Neuronal stem cell (in vitro differentiated cells): ENCODE measurements at regions not wholly inside any gene's neighbourhood (a gene's known extent, or its start where the extent isn't known, plus 50 kb on each side); places are given as distances from the start of the nearest gene placed in this dataset.

Source experiments
- DNase-seq: peaks from one replicate; pipeline ENCODE4 v3.0.0-alpha.2; 2013; ENCODE audit warnings: low spot score
- H2AFZ ChIP-seq: one replicate; pipeline ENCODE4 v1.6.1; 2013; ENCODE audit warnings: mild to moderate bottlenecking, low read length, inconsistent platforms
- H2AK5ac ChIP-seq: 2 replicates; pipeline ENCODE4 v1.6.1; 2013; ENCODE audit warnings: low read depth, mild to moderate bottlenecking, inconsistent platforms, low read length, moderate library complexity, mixed read lengths
- H2BK120ac ChIP-seq: 2 replicates; pipeline ENCODE4 v1.6.1; 2013; ENCODE audit warnings: low read depth, mild to moderate bottlenecking, inconsistent platforms, low read length, moderate library complexity, mixed read lengths
- H2BK12ac ChIP-seq: one replicate; pipeline ENCODE4 v1.6.1; 2013; ENCODE audit warnings: low read length, inconsistent platforms
- H2BK15ac ChIP-seq: 2 replicates; pipeline ENCODE4 v1.6.1; 2013; ENCODE audit warnings: mild to moderate bottlenecking, low read length, inconsistent platforms, mixed read lengths
- H2BK5ac ChIP-seq: one replicate; pipeline ENCODE4 v1.6.1; 2013; ENCODE audit warnings: inconsistent platforms, mild to moderate bottlenecking, low read length, moderate library complexity
- H3K14ac ChIP-seq: one replicate; pipeline ENCODE4 v1.6.1; 2013; ENCODE audit warnings: low read length, inconsistent platforms
- H3K18ac ChIP-seq: 2 replicates; pipeline ENCODE4 v1.6.1; 2013; ENCODE audit warnings: low read length, inconsistent platforms
- H3K23ac ChIP-seq: 2 replicates; pipeline ENCODE4 v1.6.1; 2013; ENCODE audit warnings: low read depth, mild to moderate bottlenecking, mixed read lengths, low read length, inconsistent platforms; ENCODE audit not compliant: poor library complexity
- H3K27ac ChIP-seq: replicated peaks from 3 replicates; pipeline ENCODE4 v1.5.1; 2013; ENCODE audit warnings: low read length, inconsistent platforms
- H3K27me3 ChIP-seq, 3 experiments: 2 replicates each; pipeline ENCODE4 v1.6.1; 2013; ENCODE audit warnings: low read length in 3 of 3, mild to moderate bottlenecking in 2 of 3, inconsistent platforms in 1 of 3, low read depth in 1 of 3, mixed read lengths in 1 of 3, moderate library complexity in 1 of 3; ENCODE audit not compliant: control insufficient read depth in 3 of 3, insufficient read depth in 3 of 3
- H3K36me3 ChIP-seq, 2 donors: replicated peaks in 1 of 2; 2 replicates each; pipeline ENCODE4 v1.6.1; 2013; ENCODE audit warnings: low read length in 2 of 2; ENCODE audit not compliant: control insufficient read depth in 2 of 2, insufficient read depth in 2 of 2
- H3K4ac ChIP-seq: 2 replicates; pipeline ENCODE4 v1.6.1; 2013; ENCODE audit warnings: inconsistent platforms, mild to moderate bottlenecking, low read length, moderate library complexity
- H3K4me1 ChIP-seq, 2 donors: 1 replicate in 1 of 2; 2 replicates in 1 of 2; pipeline ENCODE4 v1.6.1; 2013; ENCODE audit warnings: low read length in 2 of 2, low read depth in 1 of 2; ENCODE audit not compliant: control insufficient read depth in 2 of 2, insufficient read depth in 1 of 2
- H3K4me2 ChIP-seq: one replicate; pipeline ENCODE4 v1.6.1; 2013; ENCODE audit warnings: mild to moderate bottlenecking, low read length, inconsistent platforms; ENCODE audit not compliant: insufficient read depth, poor library complexity, severe bottlenecking
- H3K4me3 ChIP-seq, 2 donors: 2 replicates each; pipeline ENCODE4 v1.5.1; 2013; ENCODE audit warnings: low read length in 2 of 2, mild to moderate bottlenecking in 2 of 2, inconsistent platforms in 1 of 2, moderate library complexity in 1 of 2
- H3K79me1 ChIP-seq: one replicate; pipeline ENCODE4 v1.6.1; 2013; ENCODE audit warnings: low read depth, mild to moderate bottlenecking, inconsistent platforms, low read length, moderate library complexity
- H3K9ac ChIP-seq: one replicate; pipeline ENCODE4 v1.6.1; 2013; ENCODE audit warnings: mild to moderate bottlenecking, low read depth, low read length, inconsistent platforms; ENCODE audit not compliant: poor library complexity
- H3K9me3 ChIP-seq, 2 donors: replicated peaks in 1 of 2; 2 replicates each; pipeline versions ENCODE3 to v1.6.1; 2013; ENCODE audit warnings: low read length in 2 of 2, mild to moderate bottlenecking in 2 of 2, inconsistent platforms in 1 of 2, low read depth in 1 of 2, mixed read lengths in 1 of 2, moderate library complexity in 1 of 2; ENCODE audit not compliant: control insufficient read depth in 2 of 2, insufficient read depth in 1 of 2
- H4K8ac ChIP-seq: one replicate; pipeline ENCODE4 v1.6.1; 2013; ENCODE audit warnings: low read depth, mild to moderate bottlenecking, inconsistent platforms, low read length, moderate library complexity
- H4K91ac ChIP-seq: one replicate; pipeline ENCODE4 v1.6.1; 2013; ENCODE audit warnings: low read length, low read depth, mild to moderate bottlenecking, inconsistent platforms; ENCODE audit not compliant: poor library complexity
- WGBS, 2 donors: extraction: QIAGEN DNeasy Blood & Tissue Kit; methylation state at CpG; one replicate each; pipeline ENCODE4 v1.1.7; 2013; ENCODE audit warnings: missing lambda C conversion rate in 2 of 2, mixed read lengths in 1 of 2; ENCODE audit not compliant: insufficient read length in 2 of 2, insufficient replicate concordance in 1 of 2; ENCODE audit errors: extremely low coverage in 2 of 2; 5-methylcytosine and 5-hydroxymethylcytosine counted together

GRCh38 chr4:108315694-108316093 lies 147.0 kb upstream of the LEF1 start:
- Histone ChIP-seq H3K14ac (no peak overlapping the region), H3K18ac (no peak overlapping the region), H3K4ac (no peak overlapping the region), H2BK15ac (no peak overlapping the region), H2BK5ac (no peak overlapping the region), H2AK5ac (no peak overlapping the region), H2BK120ac (no peak overlapping the region), H3K23ac (no peak overlapping the region), H3K9me3 (peaks cover 0 to 2% of the 10 kb centered on the region in 2 donors), H4K8ac (no peak overlapping the region), H3K4me2 (no peak overlapping the region), H4K91ac (no peak overlapping the region), H3K27ac (no peak overlapping the region), H3K9ac (no peak overlapping the region), H2BK12ac (no peak overlapping the region), H3K4me1 (peaks cover 0 to 2% of the 10 kb centered on the region in 2 donors), H3K27me3 (no peaks in the 10 kb centered on the region), H3K79me1 (no peaks in the 10 kb centered on the region), H3K36me3 (no peaks in the 10 kb centered on the region), H3K4me3 (no peak overlapping the region), H2AFZ (no peak overlapping the region)
- DNase-seq = no peak
- no CpG with 5 or more reads among the region's 3 CpGs for WGBS, 2 donors

- Histone ChIP-seq H3K79me1 (no peaks in the 10 kb centered on the region), H3K4me2 (no peak overlapping the region)
Observed at GRCh38 chr4:108314900-108315589, 146.3 kb upstream of the LEF1 start.

GRCh38 chr4:108313546-108314339 lies 145.0 kb upstream of the LEF1 start:
- WGBS, 2 donors = no CpG with 5 or more reads among the region's 5 CpGs
- no peak for DNase-seq
- no peak overlapping the region for H3K27ac ChIP-seq

More at GRCh38 chr4:108314900-108315589, 146.3 kb upstream of the LEF1 start:
- no peak overlapping the region for H3K14ac ChIP-seq
- H4K91ac ChIP-seq = no peak overlapping the region
- H3K27ac ChIP-seq = no peak overlapping the region
- H3K4me3 ChIP-seq = no peak overlapping the region
- H4K8ac ChIP-seq = no peak overlapping the region
- H2BK12ac ChIP-seq = no peak overlapping the region
- H3K23ac ChIP-seq = no peak overlapping the region
- no peak overlapping the region for H2BK15ac ChIP-seq
- H2BK5ac ChIP-seq = no peak overlapping the region
- H2AK5ac ChIP-seq = no peak overlapping the region
- H3K36me3 ChIP-seq = no peaks in the 10 kb centered on the region
- peaks cover 0 to 2% of the 10 kb centered on the region in 2 donors for H3K9me3 ChIP-seq
- no peak for DNase-seq
- no peak overlapping the region for H2AFZ ChIP-seq
- H3K27me3 ChIP-seq = no peaks in the 10 kb centered on the region
- H3K4me1 ChIP-seq = peaks cover 0 to 2% of the 10 kb centered on the region in 2 donors
- WGBS, 2 donors = no CpG with 5 or more reads among the region's 8 CpGs
- H3K4ac ChIP-seq = no peak overlapping the region
- no peak overlapping the region for H3K9ac ChIP-seq
- no peak overlapping the region for H3K18ac ChIP-seq
- no peak overlapping the region for H2BK120ac ChIP-seq

GRCh38 chr4:108311313-108311712 lies 142.6 kb upstream of the LEF1 start:
- no peak overlapping the region for H3K14ac ChIP-seq
- H3K79me1 ChIP-seq = no peaks in the 10 kb centered on the region
- H2BK120ac ChIP-seq = no peak overlapping the region
- H3K4me3 ChIP-seq = no peak overlapping the region
- H3K4ac ChIP-seq = no peak overlapping the region
- no peak overlapping the region for H3K27ac ChIP-seq
- 100% methylated on average over 1 of the region's 1 CpG; no CpG with 5 or more reads in 1 of the 2 donors for WGBS, 2 donors
- H2BK15ac ChIP-seq = no peak overlapping the region
- H3K4me2 ChIP-seq = no peak overlapping the region
- no peak overlapping the region for H4K8ac ChIP-seq
- H3K23ac ChIP-seq = no peak overlapping the region
- H2BK5ac ChIP-seq = no peak overlapping the region
- H4K91ac ChIP-seq = no peak overlapping the region
- no peak overlapping the region for H2AFZ ChIP-seq
- H3K4me1 ChIP-seq = peaks cover 0 to 2% of the 10 kb centered on the region in 2 donors
- no peaks in the 10 kb centered on the region for H3K36me3 ChIP-seq
- no peaks in the 10 kb centered on the region for H3K27me3 ChIP-seq
- no peak overlapping the region for H3K9ac ChIP-seq
- DNase-seq = no peak
- peaks cover 0 to 2% of the 10 kb centered on the region in 2 donors for H3K9me3 ChIP-seq
- no peak overlapping the region for H3K18ac ChIP-seq
- no peak overlapping the region for H2AK5ac ChIP-seq
- no peak overlapping the region for H2BK12ac ChIP-seq

More at GRCh38 chr4:108313546-108314339, 145.0 kb upstream of the LEF1 start:
- no peak overlapping the region for H4K91ac ChIP-seq
- H2BK120ac ChIP-seq = no peak overlapping the region
- no peak overlapping the region for H4K8ac ChIP-seq
- H3K36me3 ChIP-seq = no peaks in the 10 kb centered on the region
- H2BK12ac ChIP-seq = no peak overlapping the region
- no peaks in the 10 kb centered on the region for H3K27me3 ChIP-seq
- H3K9me3 ChIP-seq = peaks cover 0 to 2% of the 10 kb centered on the region in 2 donors
- H3K23ac ChIP-seq = no peak overlapping the region
- no peak overlapping the region for H3K4ac ChIP-seq
- no peak overlapping the region for H2AFZ ChIP-seq
- no peak overlapping the region for H2AK5ac ChIP-seq
- H2BK5ac ChIP-seq = no peak overlapping the region
- peaks cover 0 to 2% of the 10 kb centered on the region in 2 donors for H3K4me1 ChIP-seq
- no peak overlapping the region for H3K14ac ChIP-seq
- no peak overlapping the region for H3K4me3 ChIP-seq
- no peak overlapping the region for H3K9ac ChIP-seq
- no peak overlapping the region for H2BK15ac ChIP-seq
- H3K4me2 ChIP-seq = no peak overlapping the region
- no peaks in the 10 kb centered on the region for H3K79me1 ChIP-seq
- H3K18ac ChIP-seq = no peak overlapping the region
